HG03342 (cell line): ENCODE measurements at regions not wholly inside any gene's neighbourhood (a gene's known extent, or its start where the extent isn't known, plus 50 kb on each side); places are given as distances from the start of the nearest gene placed in this dataset.

ENCODE experiments used
- ATAC-seq: cut with Tn5 transposase; IDR thresholded peaks from one replicate; pipeline ENCODE4 v1.9.1; 2021; ENCODE audit warnings: mild to moderate bottlenecking, moderate library complexity; ENCODE audit not compliant: unreplicated experiment

- no peak for ATAC-seq
These were observed 52.1 kb upstream of the EIF3M start for GRCh38 chr11:32531528-32531927.

GRCh38 chr11:32529994-32530588 is 53.5 kb upstream of the EIF3M start:
- ATAC-seq = peak; percentile 99

DNA sequence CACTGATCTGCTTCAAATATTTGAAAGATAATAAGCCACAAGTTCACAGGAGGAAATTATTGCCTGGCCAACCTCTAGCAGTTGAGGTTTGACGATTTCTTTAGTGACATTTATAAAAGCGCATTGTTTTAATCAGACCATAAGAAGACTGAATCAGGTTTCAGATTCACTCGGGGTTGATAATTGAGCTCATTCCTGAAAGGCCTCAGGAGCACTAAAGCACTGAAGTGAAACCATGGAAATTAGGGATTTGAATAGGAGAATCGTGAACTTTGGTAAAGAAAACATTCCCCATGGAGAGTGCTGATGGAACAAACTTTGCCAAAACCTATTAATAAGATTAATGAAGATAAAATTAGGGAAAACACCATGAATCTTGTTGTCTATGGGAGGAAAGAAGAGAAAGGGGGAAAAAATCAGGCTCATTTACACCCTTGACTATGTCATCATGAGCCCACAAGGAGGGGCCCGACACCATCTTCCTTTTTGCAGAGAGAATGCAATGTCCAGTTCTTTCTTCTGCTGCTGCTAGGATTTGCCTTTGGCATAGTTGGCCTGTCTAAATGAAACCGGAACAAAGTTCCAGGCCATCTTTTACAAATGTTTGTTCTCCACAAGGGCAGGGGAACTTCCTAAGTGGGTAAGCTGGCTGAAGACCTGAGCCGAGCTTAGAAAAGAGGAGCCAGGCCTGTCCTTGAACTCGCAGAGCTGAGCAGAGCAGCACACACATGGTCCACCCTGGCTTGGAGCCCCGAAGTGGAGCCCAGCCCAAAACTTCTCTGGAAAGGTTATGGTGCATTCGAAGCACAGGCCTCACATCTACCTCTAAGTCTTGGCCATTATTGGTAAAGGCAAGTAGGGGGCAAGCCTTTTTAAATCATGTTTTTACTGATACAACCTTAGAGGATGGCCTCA is 56.1 kb upstream of the EIF3M start:
- no peak for ATAC-seq

DNA sequence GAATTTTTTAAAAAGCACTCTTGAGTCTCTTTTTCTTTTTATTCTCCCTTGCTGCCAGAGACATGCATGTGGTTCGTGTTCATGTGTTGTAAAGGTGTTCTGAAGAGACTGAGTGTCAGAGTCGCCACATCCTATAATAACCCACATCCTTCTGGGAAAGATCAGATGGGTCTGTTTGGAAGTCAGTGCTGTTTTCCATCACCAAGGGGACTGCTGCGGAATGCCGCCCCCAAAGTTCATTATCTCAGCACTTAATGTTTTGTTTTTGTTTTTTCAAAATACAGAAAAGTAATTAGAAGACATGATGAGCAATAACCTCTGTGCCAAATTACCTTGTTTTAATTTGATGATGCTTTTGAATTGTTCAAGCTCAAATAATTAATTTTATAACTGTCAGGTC is 56.9 kb upstream of the EIF3M start:
- ATAC-seq = no peak

GRCh38 chr11:32511926-32512325 is 71.7 kb upstream of the EIF3M start:
- ATAC-seq = no peak

DNA sequence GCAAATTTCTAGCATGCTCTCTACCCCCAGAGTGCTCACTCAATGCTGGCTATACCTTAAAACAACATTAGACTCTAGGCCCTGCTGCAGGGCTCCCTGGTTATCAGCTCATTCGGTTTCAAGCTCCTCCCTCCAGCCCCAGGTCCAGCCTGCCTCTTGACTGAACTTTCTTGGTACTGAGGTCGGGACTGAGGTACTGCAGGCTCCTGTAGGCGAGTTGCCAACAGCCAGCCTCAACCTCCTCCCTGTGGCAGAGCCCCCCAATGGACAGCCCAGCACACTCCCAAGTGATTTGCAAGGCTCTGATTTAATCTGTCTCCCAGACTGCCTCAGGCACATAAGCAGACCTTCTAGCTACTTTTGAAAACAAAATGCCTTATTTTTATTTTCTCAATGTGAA is 73.6 kb upstream of the EIF3M start:
- no peak for ATAC-seq

GRCh38 chr11:32508780-32509179 is 73.4 kb upstream of the WT1 start:
- ATAC-seq = no peak

DNA sequence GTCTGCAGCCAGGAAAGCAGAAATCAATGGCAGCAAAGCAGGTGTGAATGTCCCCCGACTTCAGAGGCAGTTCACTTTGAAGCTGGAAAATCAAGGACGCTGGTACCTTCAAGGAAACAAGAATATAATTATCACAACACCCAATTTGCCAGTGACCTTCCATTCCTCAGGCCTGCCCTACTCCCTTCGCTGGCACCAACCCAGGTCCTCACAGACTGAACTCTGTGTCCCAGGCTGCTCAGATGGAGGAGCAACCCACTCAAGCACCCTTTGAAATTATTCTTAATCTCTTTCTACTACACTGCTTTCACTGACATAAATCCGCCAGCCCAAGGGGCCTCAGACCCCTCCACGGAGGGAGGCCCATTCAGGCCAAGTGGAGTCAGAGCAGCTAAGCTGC is 64.7 kb upstream of the WT1 start:
- no peak for ATAC-seq

GRCh38 chr11:32497951-32498350 is 62.6 kb upstream of the WT1 start:
- no peak for ATAC-seq

GRCh38 chr11:32494629-32495028 is 59.3 kb upstream of the WT1 start:
- ATAC-seq = no peak

DNA sequence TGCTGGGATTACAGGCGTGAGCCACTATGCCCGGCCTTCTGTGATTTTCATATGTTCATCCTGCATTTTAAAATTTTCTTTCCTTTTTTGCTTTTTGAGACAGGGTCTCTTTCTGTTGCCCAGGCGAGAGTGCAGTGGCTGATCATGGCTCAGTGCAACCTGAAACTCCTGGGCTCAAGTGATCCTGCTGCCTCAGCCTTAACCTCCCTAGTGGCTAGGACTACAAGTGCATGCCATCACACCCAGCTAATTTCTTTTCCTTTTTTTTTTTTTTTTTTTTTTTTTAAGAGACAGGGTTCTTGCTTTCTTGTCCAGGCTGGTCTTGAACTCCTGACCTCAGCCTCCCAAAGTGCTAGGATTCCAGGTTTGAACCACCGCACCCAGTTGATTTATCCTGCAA is 54.1 kb upstream of the WT1 start:
- no peak for ATAC-seq

GRCh38 chr11:32487270-32487669 is 51.9 kb upstream of the WT1 start:
- peak; percentile 48 for ATAC-seq

DNA sequence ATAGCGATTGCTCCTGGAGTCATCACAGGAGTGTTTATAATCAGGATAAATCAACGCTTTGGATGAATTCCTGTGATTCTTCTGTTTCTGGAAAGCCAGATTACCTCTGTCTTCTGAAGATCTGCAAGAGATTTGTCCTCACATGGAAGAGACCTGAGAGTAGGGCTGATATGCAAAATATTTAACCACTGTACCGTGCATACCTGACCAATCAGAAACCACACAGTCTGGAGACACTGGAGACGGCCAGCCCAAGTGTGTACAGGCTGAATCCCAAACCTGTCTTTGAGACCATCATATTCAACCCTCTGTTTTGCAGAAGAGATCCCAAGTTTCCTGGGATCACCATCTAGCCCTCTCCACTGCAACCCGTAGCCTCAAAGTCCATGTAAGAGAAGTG is 50.4 kb upstream of the WT1 start:
- no peak for ATAC-seq
